Fibroblast of peridontal ligament (primary cell): ENCODE measurements at regions not wholly inside any gene's neighbourhood (a gene's known extent, or its start where the extent isn't known, plus 50 kb on each side); places are given as distances from the start of the nearest gene placed in this dataset.
"Not testable (repeated sequence)": the region's sequence is repeated elsewhere in the genome, so short reads cannot be mapped to it uniquely, and the experiment has no call there.

Experiments
- DNase-seq: peaks from one replicate; pipeline ENCODE4 v3.0.0-alpha.2; 2010; ENCODE audit errors: extremely low read depth

GRCh38 chr7:51455948-51456347, 139.3 kb upstream of the COBL start:
- no peak for DNase-seq

- DNase-seq, result no peak
Measured at GRCh38 chr7:51455513-51455912, 138.9 kb upstream of the COBL start.

GRCh38 chr7:51455086-51455485, 138.5 kb upstream of the COBL start:
- no peak for DNase-seq

GRCh38 chr7:51452694-51453093, 136.1 kb upstream of the COBL start:
- DNase-seq, result no peak

GRCh38 chr7:51451751-51452476, 135.3 kb upstream of the COBL start:
- DNase-seq, result no peak

- no peak for DNase-seq
Measured at GRCh38 chr7:51450541-51450940, 133.9 kb upstream of the COBL start.

- no peak for DNase-seq
Measured at GRCh38 chr7:51446785-51447184, 130.2 kb upstream of the COBL start.

GRCh38 chr7:51446356-51446755, 129.7 kb upstream of the COBL start:
- no peak for DNase-seq

GRCh38 chr7:51444936-51445335, 128.3 kb upstream of the COBL start:
- DNase-seq, result no peak

DNA sequence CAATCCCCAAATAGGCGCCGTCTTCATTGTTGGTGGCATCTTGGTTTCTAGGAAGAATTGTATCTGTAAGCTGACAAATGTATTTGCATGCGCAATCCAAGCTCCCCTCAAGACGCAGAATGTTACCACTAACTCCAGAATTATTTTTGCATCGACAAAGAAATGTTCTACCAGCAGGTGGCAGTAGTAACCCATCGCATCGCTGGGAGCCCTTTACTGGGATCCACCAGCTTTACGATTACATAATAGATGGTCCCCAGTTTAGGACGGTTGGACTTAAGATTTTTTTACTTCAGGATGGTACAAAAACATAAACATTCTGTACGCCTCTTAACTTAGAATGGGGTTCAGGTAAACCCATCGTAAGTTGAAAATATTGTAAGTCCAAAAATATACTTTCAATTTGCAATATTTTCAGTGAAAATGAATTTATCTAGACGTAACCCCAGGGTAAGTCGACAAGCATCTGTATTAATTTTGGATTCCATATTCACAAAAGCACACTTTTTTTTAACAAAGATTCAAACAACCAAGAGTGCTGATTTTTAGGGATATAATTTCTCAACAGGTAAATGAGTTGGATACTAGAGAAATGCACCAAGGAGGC, 114.0 kb upstream of the COBL start:
- peak; percentile 20 for DNase-seq

- DNase-seq, result no peak
Measured at GRCh38 chr7:51428217-51428887, 111.7 kb upstream of the COBL start.

- DNase-seq, result no peak
Measured at GRCh38 chr7:51426163-51426562, 109.6 kb upstream of the COBL start.

DNA sequence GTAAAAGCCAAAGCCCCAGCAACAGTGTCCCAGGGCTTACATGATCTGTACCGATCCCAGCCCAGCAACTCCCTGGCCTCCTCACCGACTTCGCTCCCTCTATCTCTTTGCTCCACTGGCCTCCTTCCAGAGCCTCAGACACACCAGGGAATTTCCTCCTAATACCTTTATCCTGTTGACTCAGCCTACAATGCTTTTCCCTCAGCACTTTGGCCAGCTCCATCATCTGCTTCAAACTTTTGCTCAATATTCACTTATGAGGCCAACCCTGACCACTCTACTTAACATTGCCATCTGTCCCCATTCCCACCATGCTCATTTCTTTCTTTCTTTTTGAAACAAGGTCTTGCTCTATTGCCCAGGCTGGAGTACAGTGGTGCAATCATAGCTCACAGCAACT, 93.3 kb upstream of the COBL start:
- not testable (repeated sequence) for DNase-seq

DNA sequence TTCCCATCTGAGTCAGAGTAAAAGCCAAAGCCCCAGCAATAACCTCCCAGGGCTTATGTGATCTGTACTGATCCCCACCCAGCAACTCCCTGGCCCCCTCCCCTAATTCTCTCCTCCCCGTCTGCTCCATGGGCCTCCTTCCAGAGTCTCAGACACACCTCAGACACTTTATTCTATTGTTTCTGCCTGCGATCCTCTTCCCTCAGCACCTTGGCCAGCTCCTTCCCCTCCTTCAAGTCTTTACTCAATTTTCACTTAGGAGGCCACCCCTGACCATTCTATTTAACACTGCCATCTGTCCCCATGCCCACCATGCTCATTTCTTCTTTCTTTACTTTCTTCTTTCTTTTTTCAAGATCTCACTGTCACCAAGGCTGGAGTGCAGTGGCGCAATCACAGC, 81.0 kb upstream of the COBL start:
- not testable (repeated sequence) for DNase-seq

GRCh38 chr7:51393003-51393402, 76.4 kb upstream of the COBL start:
- not testable (repeated sequence) for DNase-seq

DNA sequence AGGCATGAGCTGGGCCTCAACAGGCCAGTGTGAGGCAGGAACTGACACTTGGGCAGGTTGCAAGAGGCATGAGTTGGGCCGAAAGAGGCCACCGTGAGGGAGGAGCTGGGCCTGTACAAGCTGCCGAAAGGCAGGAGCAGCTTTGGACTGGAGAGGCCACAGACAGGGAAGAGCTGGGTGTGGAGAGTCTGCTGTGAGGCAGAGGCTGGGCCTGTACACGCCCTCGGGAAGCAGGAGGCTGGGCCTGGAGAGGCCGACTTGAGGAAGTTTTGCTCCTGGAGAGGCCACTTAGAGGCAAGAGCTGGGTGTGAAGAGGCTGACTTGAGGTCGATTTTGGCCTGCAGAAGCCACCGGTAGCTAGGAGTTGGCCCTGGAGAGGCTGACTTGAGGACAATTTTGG, 73.3 kb upstream of the COBL start:
- DNase-seq, result not testable (repeated sequence)

GRCh38 chr7:51389216-51389812, 72.7 kb upstream of the COBL start:
- DNase-seq, result not testable (repeated sequence)

DNA sequence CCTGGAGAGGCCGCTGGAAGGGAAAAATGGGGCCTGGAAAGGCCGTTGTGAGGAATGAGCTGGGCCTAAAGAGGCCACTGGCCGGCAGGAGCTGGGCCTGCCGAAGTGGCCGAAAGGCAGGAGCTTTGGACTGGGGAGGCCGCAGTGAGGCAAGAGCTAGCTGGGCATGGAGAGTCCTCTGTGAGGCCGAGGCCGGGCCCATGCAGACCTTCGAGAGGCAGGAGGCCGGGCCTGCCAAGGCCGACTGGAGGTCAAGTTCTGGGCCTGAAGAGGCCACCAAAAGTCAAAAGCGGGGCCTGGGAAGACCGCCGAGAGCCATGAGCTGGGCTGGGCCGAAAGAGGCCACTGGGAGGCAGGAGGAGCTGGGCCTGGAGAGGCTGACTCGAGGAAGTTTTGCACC, 71.6 kb upstream of the COBL start:
- DNase-seq, result not testable (repeated sequence)

- not testable (repeated sequence) for DNase-seq
Measured at GRCh38 chr7:51386806-51387568, 70.4 kb upstream of the COBL start.

GRCh38 chr7:51386184-51386583, 69.6 kb upstream of the COBL start:
- DNase-seq, result not testable (repeated sequence)

GRCh38 chr7:51382243-51382642, 65.6 kb upstream of the COBL start:
- DNase-seq, result not testable (repeated sequence)
